ENCODE measurements at regions not wholly inside any gene's neighbourhood (a gene's known extent, or its start where the extent isn't known, plus 50 kb on each side); places are given as distances from the start of the nearest gene placed in this dataset.

DNA sequence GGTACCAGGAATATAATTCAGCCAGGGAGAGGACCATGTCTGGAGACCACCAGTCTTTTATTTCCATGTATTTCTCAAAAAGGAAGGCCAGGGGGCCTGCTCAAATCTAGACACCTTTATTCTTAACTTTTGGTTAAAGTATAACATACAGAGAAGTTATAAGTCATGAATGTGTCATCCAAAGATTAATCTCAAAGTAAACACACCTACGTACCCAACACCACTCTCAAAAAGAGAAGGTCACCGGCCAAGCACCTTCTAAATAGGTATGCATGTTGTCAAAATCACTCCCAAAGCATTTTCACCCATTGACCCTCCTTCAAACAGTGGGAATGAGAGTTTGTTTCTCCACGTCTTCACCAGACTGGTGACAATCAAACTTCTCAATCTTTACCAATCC is 60.0 kb upstream of the FZD10 start (continued):
- TF ChIP-seq EP300 (IDR thresholded peaks at IDR 0.05; ENCODE audit: borderline replicate concordance in 1 of 2, low read depth in 2 of 2, low read length in 2 of 2) (no peak), FOSL1 (IDR thresholded peaks at IDR 0.05; ENCODE audit: insufficient read depth, low read depth, low read length) (no peak), NANOG (IDR thresholded peaks at IDR 0.05; ENCODE audit: insufficient read depth, low read depth, low read length, poor library complexity, severe bottlenecking) (no peak)

All from H1 (cell line).